Tibial nerve (tissue), 3 donors: ENCODE measurements at regions not wholly inside any gene's neighbourhood (a gene's known extent, or its start where the extent isn't known, plus 50 kb on each side); places are given as distances from the start of the nearest gene placed in this dataset.

Experiments used
- CTCF ChIP-seq, 5 experiments: fragments of 200-600 bp in 3 of 5; fragments of 450-650 bp in 2 of 5; sonication (generic) in 3 of 5; IDR thresholded peaks; one replicate each; pipeline ENCODE4 v1.5.1; 2016 to 2019; ENCODE audit warnings: antibody characterized with exemption in 5 of 5, mild to moderate bottlenecking in 3 of 5, moderate library complexity in 2 of 5
- POLR2A ChIP-seq, 2 donors: fragments of 450-650 bp; IDR thresholded peaks; one replicate each; pipeline ENCODE4 v1.6.1; 2017; ENCODE audit warnings: antibody characterized with exemption in 2 of 2, mild to moderate bottlenecking in 2 of 2, moderate library complexity in 2 of 2

GRCh38 chr4:181939199-181939945, 303.8 kb upstream of the TENM3 start:
- TF ChIP-seq CTCF (IDR thresholded peaks at IDR 0.05) (peak in 1 of 5 experiments; percentile 9), POLR2A (IDR thresholded peaks at IDR 0.05) (no peak)
